HG03135 (cell line): ENCODE measurements at regions not wholly inside any gene's neighbourhood (a gene's known extent, or its start where the extent isn't known, plus 50 kb on each side); places are given as distances from the start of the nearest gene placed in this dataset.

ENCODE experiments used
- ATAC-seq: cut with Tn5 transposase; IDR thresholded peaks from one replicate; pipeline ENCODE4 v1.9.1; 2021; ENCODE audit warnings: mild to moderate bottlenecking, moderate library complexity; ENCODE audit not compliant: unreplicated experiment

DNA sequence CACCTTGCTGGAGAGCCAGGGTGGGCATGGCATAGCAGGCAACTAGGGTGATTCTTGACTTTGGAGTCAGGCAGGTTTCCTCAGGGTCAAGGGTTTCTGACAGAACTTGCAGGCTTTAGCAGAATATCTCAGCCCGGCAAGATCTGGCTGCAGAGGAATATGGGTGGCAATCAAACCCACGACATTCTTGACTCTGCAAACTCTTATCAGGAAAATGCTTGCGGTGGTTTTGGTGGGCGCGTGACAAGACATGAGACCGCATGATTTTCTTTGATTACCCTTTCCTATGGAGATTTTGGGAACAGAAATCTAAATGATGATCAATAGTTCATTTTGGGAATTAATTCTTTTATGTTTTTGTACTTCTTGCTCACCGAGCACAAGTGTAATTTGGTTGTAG lies 449.5 kb downstream of the VRK1 start:
- no peak for ATAC-seq

DNA sequence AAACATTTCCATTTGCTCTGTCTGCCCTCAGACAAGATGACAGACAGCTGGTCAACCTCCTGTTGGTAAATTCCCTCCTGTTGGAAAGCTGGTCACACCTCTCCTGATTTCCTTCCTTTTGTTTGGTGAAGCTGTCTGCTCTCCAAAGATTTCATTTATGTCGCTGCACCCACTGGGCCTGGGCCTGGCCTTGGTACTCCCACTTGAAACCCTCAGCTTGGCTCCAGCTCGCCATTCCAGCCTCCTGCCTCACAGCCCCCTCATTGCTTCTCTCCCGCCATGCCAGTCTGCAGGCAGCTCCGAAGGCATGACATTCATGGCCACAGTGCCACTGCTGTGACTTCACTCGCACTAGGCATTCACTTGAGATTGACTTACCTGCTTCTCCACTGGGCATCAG lies 451.8 kb downstream of the VRK1 start:
- no peak for ATAC-seq

DNA sequence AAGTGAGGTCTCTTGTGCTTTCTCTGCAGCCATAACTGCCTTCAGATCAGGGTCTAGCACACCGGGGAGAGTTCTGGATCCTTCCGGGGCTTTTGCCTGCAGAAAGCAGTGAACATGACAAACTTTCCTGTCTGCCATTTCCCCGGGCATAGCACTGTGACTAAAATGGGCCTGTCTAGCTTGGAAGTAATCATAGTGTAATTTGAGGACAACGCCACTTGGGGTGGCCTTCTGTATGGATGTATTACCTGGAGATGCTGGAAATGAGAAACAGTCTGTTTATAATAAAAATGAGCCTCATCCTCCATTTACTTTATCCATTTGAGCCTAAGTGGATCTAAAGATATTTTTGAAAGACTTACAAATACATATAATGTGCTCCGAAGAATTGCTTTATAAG lies 453.7 kb downstream of the VRK1 start:
- ATAC-seq: no peak

DNA sequence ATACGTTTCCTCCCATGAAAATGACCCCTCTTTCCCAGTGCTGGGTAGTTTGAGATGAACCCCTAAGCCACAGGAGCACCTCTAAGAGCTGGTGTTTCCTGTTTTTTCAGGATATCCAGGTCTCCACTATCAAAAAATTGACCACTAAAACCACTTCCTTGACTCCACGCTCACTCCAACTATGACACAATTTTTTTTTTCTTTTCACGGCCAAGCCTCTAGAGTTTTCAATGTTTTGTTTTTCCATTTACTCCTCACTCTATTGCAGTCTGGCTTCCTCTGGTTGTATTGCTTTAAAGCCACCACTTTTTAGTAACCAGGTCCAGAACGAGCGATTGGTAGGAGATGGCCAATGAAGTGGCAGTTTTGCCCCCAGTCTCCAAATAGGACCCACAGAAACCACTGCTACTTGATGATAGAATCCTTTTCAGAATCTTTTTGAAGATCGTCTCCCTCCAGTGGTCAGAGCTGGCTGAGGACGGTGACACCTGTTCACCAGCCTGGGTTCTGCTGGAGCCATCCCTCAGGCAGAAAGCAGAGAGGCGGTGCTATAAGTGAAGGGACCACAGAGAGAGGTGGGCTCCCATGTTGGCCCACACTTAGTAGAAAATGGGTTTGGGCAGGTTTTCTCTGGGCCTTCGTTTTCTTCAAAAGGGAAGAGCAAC lies 454.4 kb downstream of the VRK1 start:
- no peak for ATAC-seq

DNA sequence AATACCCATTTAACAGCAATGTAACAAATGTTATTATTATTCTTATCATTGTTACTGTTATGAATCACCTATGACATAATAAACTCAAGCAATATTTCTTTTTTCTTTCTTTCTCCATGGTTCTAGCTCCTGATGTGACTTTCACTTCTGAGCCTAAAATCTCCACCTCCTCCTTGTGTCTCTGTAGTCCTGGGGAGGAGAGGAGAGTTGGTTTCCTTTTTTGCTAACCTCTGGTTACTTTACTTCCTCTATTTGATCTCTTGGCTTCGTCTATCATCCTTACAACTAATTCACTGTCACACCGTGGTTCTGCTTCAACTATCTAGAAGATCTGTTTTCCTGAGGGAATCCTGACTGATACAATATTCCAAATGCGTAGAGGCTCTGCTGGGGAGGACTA lies 456.6 kb downstream of the VRK1 start:
- no peak for ATAC-seq

DNA sequence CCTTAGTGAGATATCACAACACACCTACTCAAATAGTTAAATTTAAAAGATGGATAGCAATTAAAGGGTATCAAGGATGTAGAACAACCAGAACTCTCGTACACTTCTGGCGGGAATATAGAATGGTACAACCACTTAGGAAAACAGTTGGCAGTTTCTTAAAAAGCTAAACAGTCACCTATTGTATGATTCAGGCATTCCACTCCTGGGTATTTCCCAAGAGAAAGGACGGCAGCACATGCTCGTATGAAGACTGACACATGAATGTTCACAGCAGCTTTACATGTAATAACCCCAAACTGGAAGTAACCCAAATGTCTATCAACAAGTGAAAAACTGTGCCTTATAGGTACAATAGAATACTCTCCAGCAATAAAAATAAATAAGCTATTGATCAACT lies 465.2 kb downstream of the VRK1 start:
- no peak for ATAC-seq

DNA sequence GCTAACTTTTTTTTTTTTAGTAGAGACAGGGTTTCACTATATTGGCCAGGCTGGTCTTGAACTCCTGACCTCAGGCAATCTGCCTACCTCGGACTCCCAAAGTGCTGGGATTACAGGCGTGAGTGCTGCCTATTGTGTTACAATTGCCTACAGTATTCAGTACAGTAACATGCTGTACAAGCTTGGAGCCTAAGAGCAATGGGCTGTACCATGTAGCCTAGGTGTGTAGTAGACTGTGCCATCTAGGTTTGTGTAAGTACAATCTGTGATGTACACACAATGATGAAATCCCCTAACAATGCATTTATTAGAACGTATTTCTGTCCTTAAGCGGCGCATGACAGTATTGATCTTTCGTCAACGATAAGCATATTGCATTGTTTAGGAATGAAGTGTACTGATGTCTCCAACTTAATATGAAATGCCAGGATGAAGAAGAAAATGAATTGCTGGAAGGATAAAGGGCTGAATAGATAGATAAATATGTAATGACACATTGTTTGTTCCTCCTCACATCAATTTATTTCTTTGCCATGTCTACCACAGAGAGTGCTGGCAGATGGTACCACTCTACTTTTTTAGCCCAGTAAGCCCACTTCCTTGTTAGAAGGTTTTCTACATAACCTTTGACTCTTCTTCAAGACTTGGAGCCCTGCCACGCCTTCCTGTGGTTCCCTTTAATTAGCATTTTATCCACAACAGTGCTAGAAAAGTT lies 467.5 kb downstream of the VRK1 start:
- no peak for ATAC-seq

DNA sequence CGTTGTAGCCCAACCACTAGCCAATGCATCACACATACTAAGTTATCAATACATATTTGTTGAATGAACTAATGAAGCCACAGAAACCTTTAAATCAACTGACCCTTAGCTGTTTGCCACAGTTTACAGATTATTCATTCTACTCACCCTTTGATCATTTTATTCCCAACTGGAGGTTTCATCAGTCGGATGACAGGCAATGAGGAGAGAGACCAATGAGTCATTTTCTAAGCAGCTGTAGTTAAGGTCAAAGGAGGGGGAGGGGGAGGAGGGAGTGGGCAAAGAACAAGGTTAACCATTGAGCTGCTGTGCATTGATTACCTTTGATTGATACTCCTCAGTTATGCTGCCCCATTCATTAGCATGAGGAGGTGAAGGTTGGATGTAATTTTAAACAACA lies 469.5 kb downstream of the VRK1 start:
- ATAC-seq: no peak

DNA sequence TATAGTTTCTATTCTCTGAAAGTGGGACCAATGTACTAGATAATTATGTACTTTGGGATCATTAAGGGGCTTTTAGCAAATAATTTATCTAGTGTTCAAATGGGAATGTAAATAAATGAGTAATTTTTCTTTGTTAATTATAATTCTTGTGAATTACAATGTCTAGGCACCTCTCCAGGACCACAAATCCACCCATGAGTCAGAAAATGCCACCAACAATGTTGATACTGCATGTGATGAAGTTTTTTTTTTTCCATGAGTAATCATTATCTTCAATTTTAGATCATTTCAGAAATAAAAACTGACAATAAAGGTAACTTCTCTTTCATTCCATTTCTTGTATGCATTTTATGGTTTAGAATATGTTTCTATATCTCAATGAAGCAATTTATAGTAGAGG lies 470.3 kb downstream of the VRK1 start:
- no peak for ATAC-seq

DNA sequence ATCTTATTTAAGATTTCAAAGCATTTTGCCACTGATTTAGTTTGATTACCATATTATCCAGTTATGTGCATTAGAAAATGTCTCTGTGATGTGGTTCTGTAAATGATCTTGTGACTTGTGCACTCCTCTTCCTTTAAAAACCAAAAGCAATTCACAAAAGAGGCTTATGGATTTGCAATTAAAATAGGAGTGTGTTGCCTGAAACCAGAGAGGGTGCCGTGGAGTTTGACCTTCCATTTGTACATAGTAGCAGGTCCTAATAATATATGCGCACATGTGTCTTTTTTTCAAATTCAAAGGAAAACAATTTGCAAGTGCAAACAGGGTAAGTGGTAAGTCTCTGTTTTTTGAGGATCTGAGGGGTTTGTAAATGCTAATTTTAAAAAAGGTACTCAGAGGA lies 470.9 kb downstream of the VRK1 start:
- no peak for ATAC-seq

DNA sequence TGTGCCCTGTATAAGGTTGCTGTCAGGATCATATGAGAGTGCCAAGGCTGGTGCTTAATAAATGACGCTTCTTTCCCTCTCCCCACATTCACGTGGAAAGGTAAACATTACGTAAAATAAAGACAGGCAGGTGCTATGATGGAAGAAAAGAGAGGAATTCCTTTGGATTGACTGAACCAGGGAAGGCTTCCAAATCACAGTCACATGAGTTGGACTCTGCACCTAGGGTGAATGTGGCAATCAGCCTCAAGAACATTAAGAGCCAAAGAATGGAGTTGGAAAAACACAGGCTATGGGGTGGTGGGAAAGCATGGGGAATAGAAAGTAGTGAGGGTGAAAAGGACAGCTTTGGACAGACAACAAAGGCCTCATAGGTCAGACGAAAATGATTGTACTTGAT lies 473.1 kb downstream of the VRK1 start:
- no peak for ATAC-seq

DNA sequence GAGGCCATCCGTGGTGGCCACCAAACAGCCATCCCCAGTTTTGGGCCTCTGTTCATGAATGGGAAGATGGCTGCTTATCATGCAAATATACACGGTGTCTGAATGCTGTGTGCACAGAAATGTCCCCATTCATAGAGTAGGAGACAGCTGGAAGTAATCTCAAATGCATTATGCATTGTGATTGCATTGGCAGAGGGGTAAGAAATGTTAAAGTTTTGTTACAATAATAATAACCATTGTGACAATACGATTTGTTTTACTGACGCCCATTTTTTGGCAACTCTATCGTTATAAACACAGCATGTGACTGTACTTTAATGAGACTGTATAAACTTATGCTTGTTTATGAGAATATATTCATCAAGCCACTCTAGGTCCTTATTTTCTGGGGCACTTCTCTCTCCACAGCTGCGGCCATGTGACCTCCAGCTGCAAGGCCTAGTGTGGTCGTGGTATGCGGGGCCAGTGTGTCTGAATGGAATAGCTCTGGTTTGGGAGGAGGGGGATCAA lies 474.3 kb downstream of the VRK1 start:
- ATAC-seq: no peak

DNA sequence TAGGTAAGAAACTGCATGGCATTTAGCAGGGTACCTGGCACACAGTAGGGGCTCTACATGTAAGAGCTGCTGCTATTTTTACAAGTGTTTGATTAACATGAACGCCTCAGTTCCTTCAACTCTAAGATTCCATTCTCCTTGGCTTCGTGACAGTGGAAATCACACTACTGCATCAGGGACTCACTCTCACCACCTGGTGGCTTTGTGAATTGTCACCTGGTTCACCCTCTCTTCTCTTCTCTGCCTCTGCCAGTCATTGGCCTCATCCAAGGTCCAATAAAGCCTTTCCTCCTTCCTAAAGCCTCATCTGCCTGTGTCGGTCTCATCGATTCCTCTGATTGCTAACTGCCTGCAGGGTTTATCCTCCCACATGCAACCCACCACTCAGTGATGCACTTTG lies 476.4 kb downstream of the VRK1 start:
- ATAC-seq: no peak

DNA sequence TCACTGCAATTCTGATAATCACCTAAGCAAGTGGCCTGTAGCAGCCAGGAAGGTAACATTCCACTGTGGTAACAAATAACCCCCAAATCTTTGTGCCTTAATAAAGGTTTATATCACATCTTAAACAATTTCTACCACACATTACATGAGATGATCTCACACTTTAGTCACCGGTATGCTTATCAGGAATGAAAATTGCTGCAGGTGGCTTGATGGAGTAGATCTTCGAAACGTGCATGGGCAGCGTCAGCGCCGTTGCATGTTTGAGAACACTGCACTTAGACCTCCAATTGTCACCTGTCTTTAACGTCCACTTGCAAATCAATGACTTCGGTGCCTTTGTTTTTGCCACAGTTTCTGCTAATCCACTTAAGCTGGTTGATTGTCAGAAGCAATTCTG lies 477.4 kb downstream of the VRK1 start:
- ATAC-seq: no peak

DNA sequence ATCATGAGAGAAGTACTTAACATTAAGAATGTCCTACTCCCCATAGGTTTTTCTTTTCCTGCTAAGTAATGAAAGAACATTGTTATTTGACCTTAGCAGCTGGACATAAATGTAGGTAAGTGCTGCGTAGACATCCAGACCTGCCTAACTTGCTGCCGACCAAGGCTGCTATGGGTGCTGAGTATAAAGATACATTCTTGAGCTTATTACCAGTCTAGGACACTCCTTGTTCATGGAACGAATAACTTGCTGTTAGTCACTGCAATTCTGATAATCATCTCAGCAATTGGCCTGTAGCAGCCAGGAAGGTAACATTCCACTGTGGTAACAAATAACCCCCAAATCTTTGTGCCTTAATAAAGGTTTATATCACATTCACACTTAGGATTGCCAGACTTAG lies 478.1 kb downstream of the VRK1 start:
- ATAC-seq: no peak

DNA sequence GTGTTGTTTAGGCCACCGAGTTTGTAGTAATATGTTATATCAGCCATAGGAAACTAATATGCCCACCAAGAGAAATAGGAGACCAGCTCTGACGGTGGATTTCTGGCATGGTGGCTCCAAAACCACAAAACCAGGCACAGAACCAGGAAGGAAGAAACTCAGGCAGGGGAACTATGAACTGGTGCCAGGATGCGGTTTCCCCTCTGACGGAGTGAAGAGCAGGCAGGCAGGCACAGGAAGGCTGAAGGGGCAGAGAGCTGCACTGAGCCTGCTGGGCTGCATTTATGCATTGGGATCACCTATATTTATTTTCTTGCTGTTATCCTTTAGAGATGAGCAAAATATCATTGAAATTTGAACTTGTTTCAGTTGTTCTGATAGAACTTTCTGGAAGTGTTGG lies 479.4 kb downstream of the VRK1 start:
- no peak for ATAC-seq

DNA sequence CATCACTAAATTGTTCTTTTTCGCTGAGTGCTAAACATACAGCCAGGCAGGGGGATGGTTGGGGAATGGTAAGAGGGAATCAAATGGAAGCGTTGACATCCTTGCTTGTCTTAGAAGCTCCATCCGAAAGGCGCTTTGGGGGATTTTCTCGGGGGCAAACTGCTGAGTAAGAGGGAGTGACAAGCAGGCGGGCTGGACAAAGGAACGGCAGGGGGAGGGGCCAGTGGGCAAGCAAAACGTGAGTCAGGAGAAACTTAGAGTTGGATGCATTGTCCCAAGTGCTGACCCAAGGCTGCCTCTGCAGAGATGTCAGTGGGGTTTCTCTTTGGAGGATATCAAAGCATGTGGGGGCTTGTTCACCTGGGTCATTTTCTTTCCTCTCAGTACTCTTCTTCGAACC lies 480.5 kb downstream of the VRK1 start:
- ATAC-seq: no peak

DNA sequence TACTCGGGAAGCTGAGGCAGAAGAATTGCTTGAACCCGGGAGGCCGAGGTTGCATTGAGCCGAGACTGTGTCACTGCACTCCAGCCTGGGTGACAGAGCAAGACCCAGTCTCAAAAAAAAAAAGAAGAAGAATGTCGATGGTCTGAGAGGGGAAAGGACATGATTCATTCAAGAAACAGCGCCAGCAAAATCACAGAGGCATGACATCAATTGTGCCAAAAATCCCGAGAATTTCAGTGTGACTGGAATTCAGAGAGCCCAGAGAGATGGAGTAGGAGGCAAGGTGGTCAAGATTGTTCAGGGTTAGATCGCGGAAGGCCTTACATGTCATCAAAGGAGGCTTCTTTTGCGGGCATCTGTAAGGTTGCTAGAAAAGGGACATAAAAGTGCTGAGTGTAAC lies 483.3 kb downstream of the VRK1 start:
- no peak for ATAC-seq

DNA sequence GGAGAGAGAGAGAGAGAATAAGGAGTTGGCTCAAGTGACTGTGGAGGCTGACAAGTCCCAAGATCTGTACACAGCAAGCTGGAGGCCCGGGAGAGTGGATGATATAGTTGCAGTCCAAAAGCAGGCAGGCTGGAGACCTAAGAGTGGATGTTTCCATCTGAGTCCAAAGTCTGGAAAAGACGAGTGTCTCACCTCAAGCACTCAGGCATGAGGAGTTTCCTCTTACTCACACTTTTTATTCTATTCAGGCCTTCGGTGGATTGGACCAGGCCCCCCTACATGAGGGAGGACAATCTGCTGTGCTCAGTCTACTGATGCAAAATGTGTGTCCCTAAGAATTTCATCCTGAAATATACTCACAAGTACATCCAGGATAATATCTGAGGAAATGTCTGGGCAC lies 484.6 kb downstream of the VRK1 start:
- ATAC-seq: no peak

DNA sequence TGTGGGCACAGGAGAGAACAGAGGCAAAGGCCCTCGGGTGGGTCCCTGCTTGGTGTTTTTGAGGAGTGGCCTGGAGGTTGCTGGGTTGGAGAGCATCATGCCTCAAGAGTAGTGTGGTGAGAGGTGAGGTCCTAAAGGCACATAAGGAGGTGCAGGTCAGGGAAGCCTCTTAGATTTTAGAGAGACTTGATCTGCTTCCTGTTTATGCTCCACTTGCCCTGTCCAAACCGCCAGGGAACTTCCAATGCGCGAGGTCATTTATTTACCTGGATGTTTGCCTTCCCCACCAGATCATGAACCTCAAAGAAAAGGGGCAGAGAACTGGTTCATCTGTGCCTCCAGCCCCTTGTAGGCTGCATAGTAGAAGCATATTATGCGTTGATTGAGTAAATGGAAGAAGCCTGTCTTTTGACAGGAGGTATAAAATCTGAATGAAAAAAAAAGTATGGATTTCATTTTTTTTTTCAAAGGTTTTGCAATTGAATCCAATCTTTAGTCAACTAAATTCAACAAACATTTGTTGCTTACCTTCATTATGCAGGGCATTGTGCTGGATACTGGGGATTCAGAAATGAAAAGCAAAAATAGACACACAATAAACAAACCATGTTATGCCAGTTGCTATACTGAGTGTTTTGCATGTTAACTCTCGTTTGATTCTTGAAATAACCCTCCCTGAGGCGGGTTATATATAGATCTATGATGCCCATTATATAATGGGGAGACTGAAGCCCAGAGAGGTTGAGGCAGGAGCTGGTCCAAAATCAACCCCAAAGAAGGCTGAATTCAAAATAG lies 485.2 kb downstream of the VRK1 start:
- ATAC-seq: no peak

DNA sequence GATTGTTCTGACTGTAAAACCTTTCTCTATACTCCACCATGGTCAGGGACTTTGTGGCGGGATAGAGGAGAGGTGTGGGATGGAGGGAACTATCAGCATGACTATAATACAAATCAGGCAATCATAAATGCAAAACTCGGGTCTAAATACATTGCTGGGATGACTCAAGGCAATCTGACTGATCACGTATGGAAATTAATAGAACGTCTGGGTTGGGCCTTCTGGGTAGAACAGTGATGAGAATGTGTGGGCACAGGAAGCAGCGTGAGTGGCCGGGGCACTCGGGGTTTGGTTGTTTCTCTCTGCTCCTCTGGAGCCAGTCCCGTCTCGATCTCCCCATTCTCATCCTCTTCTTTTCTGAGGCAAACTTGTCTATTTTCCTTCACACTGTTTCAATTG lies 485.8 kb downstream of the VRK1 start:
- no peak for ATAC-seq

DNA sequence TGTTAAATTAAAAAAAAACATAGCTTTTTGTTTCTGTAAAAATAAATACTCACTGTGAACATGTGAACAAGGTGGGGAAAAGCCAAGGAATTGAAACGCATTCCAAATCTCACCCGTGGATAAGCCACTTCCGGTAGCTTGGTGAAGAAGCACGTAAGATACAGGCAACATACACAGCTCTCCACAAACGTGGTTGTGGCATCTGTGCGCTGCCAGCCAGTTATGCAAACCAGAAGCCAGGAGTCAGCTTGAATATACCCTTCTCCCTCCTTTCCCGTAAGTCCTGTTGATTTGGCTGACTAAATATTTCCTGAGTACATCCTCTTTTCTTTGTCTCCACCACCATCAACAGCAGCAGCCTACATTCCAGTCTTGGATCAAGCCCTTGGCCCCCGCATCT lies 486.2 kb downstream of the VRK1 start:
- ATAC-seq: no peak
